Sigmoid colon (tissue), 6 donors: ENCODE measurements at regions not wholly inside any gene's neighbourhood (a gene's known extent, or its start where the extent isn't known, plus 50 kb on each side); places are given as distances from the start of the nearest gene placed in this dataset.

ENCODE experiments used
- DNase-seq: peaks from one replicate; pipeline ENCODE4 v3.0.0-alpha.2; 2019
- H3K27ac ChIP-seq, 4 donors: fragments of 200-600 bp; sonication (generic); one replicate each; pipeline ENCODE4 v1.5.1; 2016 to 2019; ENCODE audit warnings: mild to moderate bottlenecking in 1 of 4
- H3K27me3 ChIP-seq, 3 donors: fragments of 200-600 bp; sonication (generic); one replicate each; pipeline ENCODE4 v1.5.1; 2019; ENCODE audit warnings: mild to moderate bottlenecking in 1 of 3
- H3K36me3 ChIP-seq, 4 donors: fragments of 200-600 bp; sonication (generic); one replicate each; pipeline ENCODE4 v1.5.1; 2016 to 2019
- H3K4me1 ChIP-seq, 4 donors: fragments of 200-600 bp; sonication (generic); one replicate each; pipeline ENCODE4 v1.5.1; 2017 to 2019
- H3K4me3 ChIP-seq, 4 donors: fragments of 200-600 bp; sonication (generic); one replicate each; pipeline ENCODE4 v1.5.1; 2017 to 2019; ENCODE audit warnings: mild to moderate bottlenecking in 2 of 4, moderate library complexity in 1 of 4
- H3K9me3 ChIP-seq, 4 donors: fragments of 200-600 bp in 3 of 4; sonication (generic) in 3 of 4; one replicate each; pipeline versions ENCODE4 v1.5.1 to v1.6.1; 2013 to 2019
- CTCF ChIP-seq, 4 experiments: fragments of 450-650 bp in 3 of 4; fragments of 200-600 bp in 1 of 4; IDR thresholded peaks; one replicate each; pipeline ENCODE4 v1.5.1; 2016 to 2019; ENCODE audit warnings: antibody characterized with exemption in 4 of 4, mild to moderate bottlenecking in 3 of 4, moderate library complexity in 2 of 4
- EP300 ChIP-seq, 4 donors: sonication (generic); formaldehyde crosslinking; IDR thresholded peaks; one replicate each; pipeline ENCODE4 v1.6.1; 2017; ENCODE audit warnings: antibody characterized with exemption in 4 of 4
- POLR2A ChIP-seq, 2 donors: fragments of 450-650 bp; IDR thresholded peaks; one replicate each; pipeline ENCODE4 v1.6.1; 2016; ENCODE audit warnings: antibody characterized with exemption in 2 of 2, mild to moderate bottlenecking in 2 of 2, moderate library complexity in 2 of 2
- POLR2AphosphoS5 ChIP-seq, 4 donors: sonication (generic); formaldehyde crosslinking; IDR thresholded peaks; one replicate each; pipeline ENCODE4 v1.6.1; 2017; ENCODE audit warnings: antibody characterized with exemption in 4 of 4
- WGBS, 2 donors: extraction: QIAGEN DNeasy Blood & Tissue Kit; methylation state at CpG; one replicate each; pipeline ENCODE4 v1.1.7; 2013; 5-methylcytosine and 5-hydroxymethylcytosine counted together
- intact Hi-C: fragments of 100-400 bp; cut with DNase I; formaldehyde crosslinking; loops from one replicate; pipeline ENCODE4 v1.15.1; 2023
- donor health status: healthy with polysubstance abuse.
- donor health status: healthy.

DNA sequence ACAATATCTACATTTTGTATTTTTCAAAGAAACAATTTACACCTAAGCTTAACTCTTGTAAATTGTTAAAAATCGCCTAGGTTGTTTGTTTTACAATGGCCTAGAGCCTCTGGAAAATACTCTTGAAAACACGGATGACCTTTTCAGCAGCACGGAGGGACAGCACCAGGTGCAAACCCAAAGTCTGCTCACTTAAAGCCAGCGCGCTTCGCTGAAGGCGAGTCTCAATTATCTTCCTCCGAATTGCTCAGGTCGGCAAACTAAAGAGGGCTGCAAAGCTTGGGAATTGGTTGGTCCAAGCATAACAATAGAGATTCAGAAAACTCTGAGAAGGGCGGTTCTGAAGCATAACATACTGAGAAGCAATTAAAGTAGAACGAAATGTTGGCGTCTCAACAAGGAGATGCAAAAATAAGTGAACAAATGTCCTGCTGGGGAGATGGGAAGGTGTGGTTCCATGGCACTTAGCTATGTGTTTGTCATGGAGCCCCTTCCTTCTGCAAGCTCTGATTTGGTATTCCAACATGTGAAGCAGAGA, 139.9 kb upstream of the PITRM1 start:
- Histone ChIP-seq H3K4me1 (no peaks in the 10 kb centered on the region), H3K27ac (no peak overlapping the region), H3K27me3 (no peaks in the 10 kb centered on the region), H3K36me3 (no peaks in the 10 kb centered on the region), H3K4me3 (no peak overlapping the region), H3K9me3 (no peaks in the 10 kb centered on the region)
- DNase-seq = no peak
- WGBS, 2 donors = 81 to 84% methylated on average over 12 of the region's 12 CpGs
- TF ChIP-seq EP300 (IDR thresholded peaks at IDR 0.05) (no peak), CTCF (IDR thresholded peaks at IDR 0.05) (no peak), POLR2AphosphoS5 (IDR thresholded peaks at IDR 0.05) (no peak), POLR2A (IDR thresholded peaks at IDR 0.05) (no peak)
- intact Hi-C loops = no loop called here

DNA sequence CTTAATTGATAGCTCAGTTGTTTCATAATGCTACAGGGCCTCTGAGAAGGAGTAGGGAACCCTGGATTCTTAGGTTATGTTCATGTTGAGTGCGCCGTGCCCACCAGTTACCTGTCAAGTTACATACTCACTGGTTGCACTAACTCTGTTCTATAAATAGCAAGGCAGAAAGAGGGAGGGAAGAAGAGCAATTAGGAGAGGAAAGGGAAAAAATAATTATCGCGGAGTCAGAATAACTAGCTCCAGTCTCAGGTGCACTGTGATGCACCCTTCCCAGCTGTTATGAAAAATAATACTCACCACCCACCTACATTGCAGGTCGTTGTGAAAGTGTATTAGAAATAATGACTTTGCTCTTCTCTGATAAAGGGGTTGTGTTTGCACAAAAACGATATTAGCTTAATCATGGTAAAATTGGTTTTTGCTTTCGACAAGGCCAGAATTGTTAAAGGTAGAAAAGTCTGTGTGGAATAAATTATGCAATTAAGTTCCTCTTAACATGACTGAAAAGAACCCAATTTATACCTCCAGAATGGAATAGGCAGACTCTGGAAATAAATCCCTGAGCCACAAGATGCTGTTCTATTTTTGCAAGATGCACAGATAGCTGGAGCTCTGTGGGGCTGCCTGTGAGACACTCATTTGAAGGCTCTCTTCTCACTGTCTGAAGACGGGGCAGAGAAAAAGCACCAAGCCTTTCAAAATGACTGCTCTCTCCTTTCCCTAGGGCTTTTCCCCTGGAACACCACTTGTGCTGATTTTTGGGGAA, 137.6 kb upstream of the PITRM1 start:
- Histone ChIP-seq H3K36me3 (no peaks in the 10 kb centered on the region), H3K9me3 (no peaks in the 10 kb centered on the region), H3K4me1 (no peaks in the 10 kb centered on the region), H3K27me3 (no peaks in the 10 kb centered on the region), H3K27ac (no peak overlapping the region), H3K4me3 (no peak overlapping the region)
- no peak for TF ChIP-seq CTCF (IDR thresholded peaks at IDR 0.05)
- TF ChIP-seq POLR2A (IDR thresholded peaks at IDR 0.05) = no peak
- TF ChIP-seq EP300 (IDR thresholded peaks at IDR 0.05) = no peak
- no peak for TF ChIP-seq POLR2AphosphoS5 (IDR thresholded peaks at IDR 0.05)
- 76 to 77% methylated on average over 8 of the region's 8 CpGs for WGBS, 2 donors
- no peak for DNase-seq
- intact Hi-C loops = no loop called here

GRCh38 chr10:3306050-3306449, 133.5 kb upstream of the PITRM1 start:
- intact Hi-C loops = no loop called here

GRCh38 chr10:3295582-3296151, 123.1 kb upstream of the PITRM1 start:
- Histone ChIP-seq H3K27me3 (no peaks in the 10 kb centered on the region), H3K4me3 (no peak overlapping the region), H3K27ac (no peak overlapping the region), H3K4me1 (peaks cover 0 to 27% (median 21%) of the 10 kb centered on the region in 4 donors), H3K9me3 (no peaks in the 10 kb centered on the region), H3K36me3 (no peaks in the 10 kb centered on the region)
- TF ChIP-seq POLR2A (IDR thresholded peaks at IDR 0.05) (no peak), CTCF (IDR thresholded peaks at IDR 0.05) (no peak), EP300 (IDR thresholded peaks at IDR 0.05) (no peak), POLR2AphosphoS5 (IDR thresholded peaks at IDR 0.05) (no peak)
- 86 to 91% methylated on average over 14 of the region's 14 CpGs for WGBS, 2 donors
- no peak for DNase-seq
- intact Hi-C loops = loop anchor here (10.0 kb wide), 1 partner anchor 229 kb away; no protein-coding TSS in a partner anchor

More at GRCh38 chr10:3306050-3306449, 133.5 kb upstream of the PITRM1 start:
- Histone ChIP-seq H3K4me1 (no peaks in the 10 kb centered on the region), H3K4me3 (no peak overlapping the region), H3K9me3 (no peaks in the 10 kb centered on the region), H3K27ac (no peak overlapping the region), H3K27me3 (no peaks in the 10 kb centered on the region), H3K36me3 (no peaks in the 10 kb centered on the region)
- 93% methylated on average over 2 of the region's 2 CpGs for WGBS, 2 donors
- no peak for DNase-seq
- TF ChIP-seq CTCF (IDR thresholded peaks at IDR 0.05) = no peak
- no peak for TF ChIP-seq EP300 (IDR thresholded peaks at IDR 0.05)
